ENCODE measurements at regions not wholly inside any gene's neighbourhood (a gene's known extent, or its start where the extent isn't known, plus 50 kb on each side); places are given as distances from the start of the nearest gene placed in this dataset.

DNA sequence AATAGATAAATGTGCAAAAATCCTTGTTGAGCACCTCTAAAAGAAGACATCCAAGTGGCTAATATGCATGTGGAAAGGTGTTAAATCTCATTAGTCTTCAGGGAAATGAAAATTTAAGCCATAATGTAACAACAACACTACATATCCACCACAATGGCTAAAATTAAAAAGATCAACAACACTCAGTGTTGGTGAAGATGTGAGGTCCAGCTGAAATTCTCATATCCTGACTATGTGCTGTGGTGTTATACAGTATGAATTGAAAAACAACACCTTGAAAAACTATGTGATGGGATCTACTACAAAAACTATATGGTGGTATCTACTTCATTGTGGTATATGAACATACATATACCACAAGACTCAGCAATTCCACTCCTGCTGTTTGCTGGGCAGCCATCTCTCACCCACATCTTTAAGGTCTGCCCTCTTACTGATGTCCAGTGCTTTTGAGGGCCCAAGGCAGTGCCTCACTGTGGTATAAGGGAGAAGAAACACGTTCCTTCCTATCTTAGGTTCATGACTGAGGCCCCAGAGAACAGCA lies 146.4 kb downstream of the CD83 start:
- peaks cover 3% of the 10 kb centered on the region; the same call in 1 of the 2 replicates for H3K36me3 ChIP-seq (ENCODE audit: insufficient read depth)
- no peak for ATAC-seq
- H3K79me2 ChIP-seq (replicated peaks; ENCODE audit: insufficient read depth): no peaks in the 10 kb centered on the region
- no peak overlapping the region for H2AFZ ChIP-seq
- peaks cover 9% of the 10 kb centered on the region for H3K4me1 ChIP-seq (ENCODE audit: insufficient read depth)
- H3K27me3 ChIP-seq (ENCODE audit: insufficient read depth): no peaks in the 10 kb centered on the region
- TF ChIP-seq POLR2AphosphoS5 (IDR thresholded peaks at IDR 0.05; ENCODE audit: low read depth) (no peak), ZNF462 (CRISPR knock-in tag; IDR thresholded peaks at IDR 0.05) (no peak), ZNF114 (CRISPR knock-in tag; IDR thresholded peaks at IDR 0.05) (no peak), ETS1 (IDR thresholded peaks at IDR 0.05) (no peak), STAT1 (IDR thresholded peaks at IDR 0.05; ENCODE audit: unreplicated experiment) (no peak)
- H3K4me3 ChIP-seq: no peak overlapping the region
- no peak overlapping the region for H3K4me2 ChIP-seq
- H3F3A ChIP-seq (replicated peaks; ENCODE audit: low read depth): no peaks in the 10 kb centered on the region
- peaks cover 20% of the 10 kb centered on the region; the same call in 2 of the 3 replicates for H3K36me3 Mint-ChIP-seq (ENCODE audit: low read depth)
- H3K27me3 Mint-ChIP-seq (ENCODE audit: insufficient read depth, low read depth, poor library complexity): no peaks in the 10 kb centered on the region
- no peak for DNase-seq (ENCODE audit: low spot score)
- H3K9me3 Mint-ChIP-seq: peaks cover 35% of the 10 kb centered on the region
- H3K27ac Mint-ChIP-seq: no peak overlapping the region
- no peak overlapping the region for H3K27ac ChIP-seq (ENCODE audit: low read depth)
- 0 out of 2 replicates have a peak, but pooled peaks cover 10% of the 10 kb centered on the region for H3K9me2 ChIP-seq (ENCODE audit: insufficient read depth)
- H3K4me1 Mint-ChIP-seq: peaks cover 11% of the 10 kb centered on the region
- H4K20me1 ChIP-seq (replicated peaks; ENCODE audit: insufficient read depth): no peaks in the 10 kb centered on the region
- no peak overlapping the region for H3K4me3 Mint-ChIP-seq
